ENCODE measurements at regions not wholly inside any gene's neighbourhood (a gene's known extent, or its start where the extent isn't known, plus 50 kb on each side); places are given as distances from the start of the nearest gene placed in this dataset.
"Not testable (repeated sequence)": the region's sequence is repeated elsewhere in the genome, so short reads cannot be mapped to it uniquely, and the experiment has no call there.

DNA sequence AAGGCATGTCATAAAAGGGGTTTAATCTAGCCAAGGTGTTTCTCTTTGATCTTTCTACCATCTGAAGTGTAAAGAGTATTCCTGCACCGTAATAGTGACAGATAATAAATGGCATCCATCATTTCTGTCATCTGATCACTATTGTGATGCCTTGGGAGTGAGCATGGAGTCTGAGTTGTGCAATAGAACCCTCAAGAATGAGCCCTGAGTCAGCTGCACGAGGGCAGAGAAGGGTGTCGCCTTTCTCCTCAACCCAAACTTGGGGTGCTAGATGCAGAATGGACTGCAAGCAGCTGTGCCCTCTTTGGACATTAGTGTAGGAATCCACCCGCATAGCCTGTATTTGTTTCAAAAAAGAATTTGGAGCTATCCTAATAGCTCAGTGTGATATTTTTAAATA lies 115.2 kb downstream of the ZNF37A start:
- no peak overlapping the region for H3K4me3 ChIP-seq (ENCODE audit: low read depth, low read length)
- in situ Hi-C loops (cut with HindIII; ENCODE audit: low sequenced_read_pairs): no loop called here
- no peak for TF ChIP-seq CTCF (IDR thresholded peaks at IDR 0.05; ENCODE audit: low read depth, low read length)
- DNase-seq (ENCODE audit: low read depth, low spot score): no peak

DNA sequence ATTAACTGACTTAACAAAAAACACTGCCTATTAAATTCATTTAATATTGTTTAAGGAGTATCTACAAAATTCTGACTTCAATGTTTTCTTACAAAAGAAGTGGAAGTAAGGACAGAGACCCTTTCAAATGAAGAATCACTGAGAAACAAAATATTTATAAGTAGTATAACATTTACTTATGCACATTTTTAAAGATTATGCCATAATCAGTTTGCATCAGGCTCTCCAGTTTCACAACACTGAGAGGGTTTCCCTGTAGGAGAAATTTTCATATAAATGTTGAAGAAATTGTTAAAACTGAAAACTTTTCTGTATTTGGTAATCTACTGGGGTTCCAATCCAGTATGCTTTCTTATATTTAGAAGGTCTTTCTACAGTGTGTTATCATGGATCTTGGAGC lies 115.6 kb downstream of the ZNF37A start:
- DNase-seq (ENCODE audit: low read depth, low spot score); in situ Hi-C loops (cut with HindIII; ENCODE audit: low sequenced_read_pairs); H3K4me3 ChIP-seq (ENCODE audit: low read depth, low read length): not testable (repeated sequence)

GRCh38 chr10:38212460-38212859 lies 118.3 kb downstream of the ZNF37A start:
- DNase-seq (ENCODE audit: low read depth, low spot score): no peak
- no peak overlapping the region for H3K4me3 ChIP-seq (ENCODE audit: low read depth, low read length)
- no peak for TF ChIP-seq CTCF (IDR thresholded peaks at IDR 0.05; ENCODE audit: low read depth, low read length)
- in situ Hi-C loops (cut with HindIII; ENCODE audit: low sequenced_read_pairs): no loop called here

DNA sequence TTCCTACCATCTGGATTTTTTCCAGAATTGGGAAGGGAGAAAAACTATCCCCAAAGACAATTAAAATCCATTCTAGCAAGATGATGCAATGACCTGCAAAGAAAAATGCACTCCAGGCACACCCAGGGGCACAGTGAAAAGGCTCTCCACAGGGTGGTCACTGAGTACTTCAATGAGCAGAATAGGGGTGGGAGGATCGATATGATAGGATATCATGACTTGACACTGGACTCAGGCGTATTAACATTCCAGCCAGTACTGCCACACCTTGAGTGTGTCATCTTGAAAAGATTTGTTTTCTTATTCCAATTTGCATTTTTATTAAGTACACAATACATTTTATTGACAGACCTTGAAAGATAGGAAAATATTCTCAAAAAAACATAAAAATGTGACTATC lies 132.2 kb downstream of the ZNF37A start:
- TF ChIP-seq CTCF (IDR thresholded peaks at IDR 0.05; ENCODE audit: low read depth, low read length): no peak
- DNase-seq (ENCODE audit: low read depth, low spot score): no peak
- in situ Hi-C loops (cut with HindIII; ENCODE audit: low sequenced_read_pairs): no loop called here

GRCh38 chr10:38228394-38228793 lies 134.3 kb downstream of the ZNF37A start:
- TF ChIP-seq CTCF (IDR thresholded peaks at IDR 0.05; ENCODE audit: low read depth, low read length): no peak

More for the DNA sequence above, 132.2 kb downstream of the ZNF37A start:
- no peak overlapping the region for H3K4me3 ChIP-seq (ENCODE audit: low read depth, low read length)

GRCh38 chr10:38238479-38238878 lies 144.3 kb downstream of the ZNF37A start:
- H3K4me3 ChIP-seq (ENCODE audit: low read depth, low read length); in situ Hi-C loops (cut with HindIII; ENCODE audit: low sequenced_read_pairs); DNase-seq (ENCODE audit: low read depth, low spot score): not testable (repeated sequence)

More at GRCh38 chr10:38228394-38228793, 134.3 kb downstream of the ZNF37A start:
- H3K4me3 ChIP-seq (ENCODE audit: low read depth, low read length): no peak overlapping the region
- no peak for DNase-seq (ENCODE audit: low read depth, low spot score)
- in situ Hi-C loops (cut with HindIII; ENCODE audit: low sequenced_read_pairs): no loop called here

- in situ Hi-C loops (cut with HindIII; ENCODE audit: low sequenced_read_pairs): not testable (repeated sequence)
Measured at GRCh38 chr10:38242061-38242649, 148.0 kb downstream of the ZNF37A start.

GRCh38 chr10:38248113-38248512 lies 154.0 kb downstream of the ZNF37A start:
- DNase-seq (ENCODE audit: low read depth, low spot score); H3K4me3 ChIP-seq (ENCODE audit: low read depth, low read length); in situ Hi-C loops (cut with HindIII; ENCODE audit: low sequenced_read_pairs): not testable (repeated sequence)

More at GRCh38 chr10:38242061-38242649, 148.0 kb downstream of the ZNF37A start:
- not testable (repeated sequence) for H3K4me3 ChIP-seq (ENCODE audit: low read depth, low read length); DNase-seq (ENCODE audit: low read depth, low spot score)

- DNase-seq (ENCODE audit: low read depth, low spot score); in situ Hi-C loops (cut with HindIII; ENCODE audit: low sequenced_read_pairs); H3K4me3 ChIP-seq (ENCODE audit: low read depth, low read length): not testable (repeated sequence)
Measured at GRCh38 chr10:38252551-38252950, 158.4 kb downstream of the ZNF37A start.

- in situ Hi-C loops (cut with HindIII; ENCODE audit: low sequenced_read_pairs); DNase-seq (ENCODE audit: low read depth, low spot score): not testable (repeated sequence)
Measured at GRCh38 chr10:38267555-38267954, 173.4 kb downstream of the ZNF37A start.

GRCh38 chr10:38271031-38271430 lies 176.9 kb downstream of the ZNF37A start:
- DNase-seq (ENCODE audit: low read depth, low spot score); H3K4me3 ChIP-seq (ENCODE audit: low read depth, low read length); in situ Hi-C loops (cut with HindIII; ENCODE audit: low sequenced_read_pairs): not testable (repeated sequence)

More at GRCh38 chr10:38267555-38267954, 173.4 kb downstream of the ZNF37A start:
- not testable (repeated sequence) for H3K4me3 ChIP-seq (ENCODE audit: low read depth, low read length)

- H3K4me3 ChIP-seq (ENCODE audit: low read depth, low read length); DNase-seq (ENCODE audit: low read depth, low spot score); in situ Hi-C loops (cut with HindIII; ENCODE audit: low sequenced_read_pairs): not testable (repeated sequence)
Measured at GRCh38 chr10:38274879-38275278, 180.7 kb downstream of the ZNF37A start.

DNA sequence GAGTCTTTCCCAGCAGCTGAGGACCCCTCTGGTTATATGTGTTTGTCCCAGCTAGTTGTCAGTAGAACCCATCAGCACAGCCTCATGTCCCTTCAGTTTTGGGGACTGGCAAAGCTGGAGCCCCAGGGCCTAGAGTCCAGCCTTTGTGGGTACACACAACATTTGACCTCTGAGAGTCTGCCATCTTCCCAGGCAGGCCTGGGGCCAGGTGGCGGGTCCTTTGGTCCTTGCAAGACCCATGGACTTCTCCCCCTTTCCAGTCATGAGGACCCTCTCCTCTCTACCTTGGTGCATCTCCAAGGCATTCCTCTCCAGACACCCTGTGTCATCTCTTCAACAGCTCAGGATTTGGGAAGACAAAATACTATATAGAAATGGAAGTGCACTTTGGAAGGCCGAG lies 198.4 kb downstream of the ZNF37A start:
- DNase-seq (ENCODE audit: low read depth, low spot score); H3K4me3 ChIP-seq (ENCODE audit: low read depth, low read length); in situ Hi-C loops (cut with HindIII; ENCODE audit: low sequenced_read_pairs): not testable (repeated sequence)

Measured in astrocyte of the spinal cord (primary cell).